HEK293T (cell line): ENCODE measurements at regions not wholly inside any gene's neighbourhood (a gene's known extent, or its start where the extent isn't known, plus 50 kb on each side); places are given as distances from the start of the nearest gene placed in this dataset.

Source experiments
- ARNT ChIP-seq: fragments of 450-650 bp; IDR thresholded peaks from 2 replicates; pipeline ENCODE4 v1.6.1; 2017; ENCODE audit warnings: mild to moderate bottlenecking
- BHLHE40 ChIP-seq: fragments of 450-650 bp; IDR thresholded peaks from 2 replicates; pipeline ENCODE4 v1.6.1; 2016; ENCODE audit warnings: mild to moderate bottlenecking, moderate library complexity, borderline replicate concordance
- CTBP1 ChIP-seq: fragments of 450-650 bp; IDR thresholded peaks from 2 replicates; pipeline ENCODE4 v1.6.1; 2016; ENCODE audit warnings: borderline replicate concordance
- ELF4 ChIP-seq: fragments of 450-650 bp; IDR thresholded peaks from 2 replicates; pipeline ENCODE4 v1.6.1; 2017; ENCODE audit warnings: antibody characterized with exemption
- FOXA1 ChIP-seq: fragments of 450-650 bp; IDR thresholded peaks from 2 replicates; pipeline ENCODE4 v1.6.1; 2016; ENCODE audit warnings: mild to moderate bottlenecking
- FOXK2 ChIP-seq: fragments of 450-650 bp; IDR thresholded peaks from 2 replicates; pipeline ENCODE4 v1.6.1; 2016; ENCODE audit warnings: mild to moderate bottlenecking
- FOXM1 ChIP-seq: fragments of 450-650 bp; IDR thresholded peaks from 2 replicates; pipeline ENCODE4 v1.6.1; 2017; ENCODE audit warnings: mild to moderate bottlenecking, borderline replicate concordance
- HDGF ChIP-seq: fragments of 450-650 bp; IDR thresholded peaks from 2 replicates; pipeline ENCODE4 v1.6.1; 2017; ENCODE audit warnings: antibody characterized with exemption, borderline replicate concordance
- NFRKB ChIP-seq: fragments of 450-650 bp; IDR thresholded peaks from 2 replicates; pipeline ENCODE4 v1.6.1; 2016; ENCODE audit warnings: mild to moderate bottlenecking, moderate library complexity
- SP1 ChIP-seq: fragments of 450-650 bp; IDR thresholded peaks from 2 replicates; pipeline ENCODE4 v1.6.1; 2017
- SUZ12 ChIP-seq: fragments of 450-650 bp; IDR thresholded peaks from 2 replicates; pipeline ENCODE4 v1.6.1; 2016; ENCODE audit warnings: mild to moderate bottlenecking
- TARDBP ChIP-seq: fragments of 450-650 bp; IDR thresholded peaks from 2 replicates; pipeline ENCODE4 v1.6.1; 2016
- ZNF384 ChIP-seq: fragments of 450-650 bp; IDR thresholded peaks from 2 replicates; pipeline ENCODE4 v1.6.1; 2016

DNA sequence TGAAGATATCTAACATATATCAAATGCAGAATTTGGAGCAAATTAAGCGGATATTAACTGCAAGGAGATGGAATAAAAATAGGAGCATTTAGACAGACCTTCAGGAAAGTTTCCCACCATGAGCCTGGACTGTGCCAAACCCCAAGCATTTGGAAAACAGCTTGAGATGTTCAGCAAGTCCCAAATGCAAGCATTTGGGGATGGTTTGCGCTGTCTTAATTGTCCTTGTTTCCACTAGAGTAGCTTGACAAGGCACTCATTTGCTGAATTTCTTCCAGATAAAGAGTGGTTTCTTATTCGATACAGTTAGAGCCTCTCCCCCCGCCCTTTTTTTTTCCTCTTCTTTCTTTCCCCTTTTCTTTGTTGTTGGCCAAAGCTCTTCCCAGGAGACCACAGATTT is 77.1 kb upstream of the CDC42EP3 start:
- TF ChIP-seq NFRKB (no peak), ZNF384 (no peak), ELF4 (no peak), FOXM1 (no peak), FOXK2 (no peak), CTBP1 (no peak), BHLHE40 (no peak), SUZ12 (no peak), FOXA1 (no peak), HDGF (no peak), TARDBP (no peak), ARNT (no peak), SP1 (no peak)
